Transverse colon (tissue), 4 donors: ENCODE measurements at regions not wholly inside any gene's neighbourhood (a gene's known extent, or its start where the extent isn't known, plus 50 kb on each side); places are given as distances from the start of the nearest gene placed in this dataset.

Source experiments
- CTCF ChIP-seq, 5 experiments: fragments of 200-600 bp in 3 of 5; fragments of 450-650 bp in 2 of 5; sonication (generic) in 3 of 5; IDR thresholded peaks; 1 replicate in 2 of 5; 2 replicates in 3 of 5; pipeline ENCODE4 v1.5.1; 2016 to 2017; ENCODE audit warnings: antibody characterized with exemption in 5 of 5, inconsistent platforms in 3 of 5, mild to moderate bottlenecking in 2 of 5, moderate library complexity in 1 of 5
- EP300 ChIP-seq: sonication (generic); formaldehyde crosslinking; IDR thresholded peaks from one replicate; pipeline ENCODE4 v1.6.1; 2017; ENCODE audit warnings: antibody characterized with exemption, low read depth
- POLR2A ChIP-seq: fragments of 450-650 bp; IDR thresholded peaks from one replicate; pipeline ENCODE4 v1.6.1; 2016; ENCODE audit warnings: antibody characterized with exemption, mild to moderate bottlenecking, moderate library complexity
- POLR2AphosphoS5 ChIP-seq, 3 donors: sonication (generic); formaldehyde crosslinking; IDR thresholded peaks; one replicate each; pipeline ENCODE4 v1.6.1; 2016; ENCODE audit warnings: antibody characterized with exemption in 3 of 3

GRCh38 chr14:41299924-41300323 is 306.8 kb upstream of the LRFN5 start:
- TF ChIP-seq CTCF (IDR thresholded peaks at IDR 0.05) (no peak), POLR2AphosphoS5 (IDR thresholded peaks at IDR 0.05) (no peak), POLR2A (no peak), EP300 (no peak)
